Lower leg skin (tissue), 4 donors: ENCODE measurements at regions not wholly inside any gene's neighbourhood (a gene's known extent, or its start where the extent isn't known, plus 50 kb on each side); places are given as distances from the start of the nearest gene placed in this dataset.

ENCODE experiments used
- DNase-seq, 2 donors: peaks; one replicate each; pipeline ENCODE4 v3.0.0-alpha.2; 2019; ENCODE audit warnings: low spot score in 2 of 2
- H3K4me3 ChIP-seq: fragments of 200-600 bp; sonication (generic); 2 replicates; pipeline ENCODE4 v1.5.1; 2017; ENCODE audit warnings: mild to moderate bottlenecking, low read depth; ENCODE audit not compliant: poor library complexity, severe bottlenecking
- CTCF ChIP-seq, 3 donors: fragments of 450-650 bp; IDR thresholded peaks; one replicate each; pipeline ENCODE4 v1.5.1; 2016; ENCODE audit warnings: antibody characterized with exemption in 3 of 3, mild to moderate bottlenecking in 3 of 3, moderate library complexity in 2 of 3
- POLR2A ChIP-seq, 2 donors: fragments of 450-650 bp; IDR thresholded peaks; one replicate each; pipeline ENCODE4 v1.6.1; 2016 to 2017; ENCODE audit warnings: antibody characterized with exemption in 2 of 2, mild to moderate bottlenecking in 1 of 2, moderate library complexity in 1 of 2
- WGBS, 2 donors: methylation state at CpG; one replicate each; pipeline ENCODE4 v1.1.5; 2018; 5-methylcytosine and 5-hydroxymethylcytosine counted together
- intact Hi-C: fragments of 100-400 bp; cut with DNase I; formaldehyde crosslinking; loops from one replicate; pipeline ENCODE4 v1.15.0; 2023; ENCODE audit warnings: low total_unique reads

GRCh38 chr9:108078811-108079210, 589.2 kb upstream of the KLF4 start:
- intact Hi-C loops, result no loop called here
- no peak for TF ChIP-seq CTCF (IDR thresholded peaks at IDR 0.05)
- no peak for TF ChIP-seq POLR2A (IDR thresholded peaks at IDR 0.05)
- 77 to 81% methylated on average over 2 of the region's 2 CpGs for WGBS, 2 donors
- no peak for DNase-seq
- H3K4me3 ChIP-seq, result no peak overlapping the region

DNA sequence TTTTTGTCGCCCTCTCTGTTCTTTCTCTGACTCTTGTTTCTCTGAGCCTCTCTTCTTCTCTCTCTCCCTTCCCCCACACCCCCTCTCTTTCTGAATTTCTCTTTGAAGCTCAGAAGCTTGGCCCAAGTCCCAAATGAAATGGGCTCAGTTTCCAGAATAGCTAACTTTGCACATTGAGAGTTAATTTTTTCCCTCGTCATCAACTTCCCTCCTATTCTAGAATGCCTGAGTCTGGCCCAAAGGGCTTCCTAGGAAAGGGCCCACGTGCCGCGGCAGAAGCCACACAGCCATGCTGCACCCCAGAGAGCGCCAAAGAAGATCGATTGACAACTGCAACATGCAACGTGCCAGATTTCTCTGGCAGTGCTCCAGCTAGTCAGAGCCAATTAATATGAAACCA, 588.8 kb upstream of the KLF4 start:
- no peak for TF ChIP-seq POLR2A (IDR thresholded peaks at IDR 0.05)
- TF ChIP-seq CTCF (IDR thresholded peaks at IDR 0.05), result no peak
- H3K4me3 ChIP-seq, result no peak overlapping the region
- intact Hi-C loops, result no loop called here
- no peak for DNase-seq
- 57 to 78% methylated on average over 8 of the region's 8 CpGs for WGBS, 2 donors

DNA sequence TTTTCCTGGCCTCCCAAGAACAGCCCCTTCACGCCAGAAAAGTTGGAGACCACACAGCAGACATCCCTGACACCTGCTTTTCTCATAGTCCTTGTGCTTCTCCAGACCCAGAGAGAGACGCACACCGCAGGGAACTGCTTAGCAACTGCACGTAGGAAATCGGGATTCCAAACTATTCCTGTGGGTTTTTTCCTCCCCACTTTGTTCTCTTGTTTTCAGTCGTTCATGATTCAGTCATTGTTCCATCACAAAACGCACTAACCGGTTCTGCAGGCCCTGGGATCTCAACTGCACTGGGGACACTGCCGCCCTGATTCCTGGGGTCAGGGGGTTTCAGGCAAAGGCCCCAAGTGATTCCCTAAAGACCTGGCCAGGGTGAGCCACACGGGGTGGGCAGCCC, 588.0 kb upstream of the KLF4 start:
- TF ChIP-seq CTCF (IDR thresholded peaks at IDR 0.05) (no peak), POLR2A (IDR thresholded peaks at IDR 0.05) (no peak)
- H3K4me3 ChIP-seq, result no peak overlapping the region
- 74 to 84% methylated on average over 10 of the region's 10 CpGs for WGBS, 2 donors
- no peak for DNase-seq
- intact Hi-C loops, result no loop called here

- no peak overlapping the region for H3K4me3 ChIP-seq
- intact Hi-C loops, result no loop called here
- no peak for DNase-seq
- 68 to 78% methylated on average over 5 of the region's 5 CpGs for WGBS, 2 donors
- TF ChIP-seq CTCF (IDR thresholded peaks at IDR 0.05) (no peak), POLR2A (IDR thresholded peaks at IDR 0.05) (no peak)
Observed at GRCh38 chr9:108074900-108075299, 585.3 kb upstream of the KLF4 start.

DNA sequence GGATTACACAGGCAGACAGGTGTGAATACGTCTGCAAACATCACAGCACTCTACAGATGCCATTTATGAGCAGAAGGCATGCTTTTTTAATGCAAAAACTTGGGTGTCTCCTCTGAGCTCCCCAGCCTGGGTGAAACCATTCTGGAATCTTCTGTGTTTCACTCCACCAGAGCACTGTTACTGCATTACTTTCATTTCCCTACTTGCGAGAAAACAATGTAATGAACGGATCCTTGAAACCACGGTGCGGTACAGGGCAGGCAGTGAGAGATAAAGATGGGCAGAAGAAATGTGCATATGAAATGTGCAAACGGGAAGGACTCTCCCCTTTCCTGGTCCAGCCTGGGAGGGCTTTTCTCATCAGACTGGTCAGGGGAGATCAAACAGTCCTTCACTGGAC, 584.3 kb upstream of the KLF4 start:
- H3K4me3 ChIP-seq, result no peak overlapping the region
- TF ChIP-seq CTCF (IDR thresholded peaks at IDR 0.05), result no peak
- TF ChIP-seq POLR2A (IDR thresholded peaks at IDR 0.05), result no peak
- intact Hi-C loops, result no loop called here
- DNase-seq, result no peak
- 69 to 83% methylated on average over 6 of the region's 6 CpGs for WGBS, 2 donors

- no peak for TF ChIP-seq POLR2A (IDR thresholded peaks at IDR 0.05)
- no peak for TF ChIP-seq CTCF (IDR thresholded peaks at IDR 0.05)
- H3K4me3 ChIP-seq, result no peak overlapping the region
- 95 to 99% methylated on average over 6 of the region's 6 CpGs for WGBS, 2 donors
- intact Hi-C loops, result no loop called here
- no peak for DNase-seq
Observed at GRCh38 chr9:108072740-108073139, 583.2 kb upstream of the KLF4 start.
